Stimulated activated CD8-positive, alpha-beta memory T cell treated with anti-CD3 and anti-CD28 coated beads, Interleukin-15, amount 100 ng/mL, for 4 hours (primary cell): ENCODE measurements at regions not wholly inside any gene's neighbourhood (a gene's known extent, or its start where the extent isn't known, plus 50 kb on each side); places are given as distances from the start of the nearest gene placed in this dataset.

Source experiments
- DNase-seq, 2 donors: peaks; one replicate each; pipeline ENCODE4 v3.0.0-alpha.2; 2020; ENCODE audit warnings: low read depth in 2 of 2

DNA sequence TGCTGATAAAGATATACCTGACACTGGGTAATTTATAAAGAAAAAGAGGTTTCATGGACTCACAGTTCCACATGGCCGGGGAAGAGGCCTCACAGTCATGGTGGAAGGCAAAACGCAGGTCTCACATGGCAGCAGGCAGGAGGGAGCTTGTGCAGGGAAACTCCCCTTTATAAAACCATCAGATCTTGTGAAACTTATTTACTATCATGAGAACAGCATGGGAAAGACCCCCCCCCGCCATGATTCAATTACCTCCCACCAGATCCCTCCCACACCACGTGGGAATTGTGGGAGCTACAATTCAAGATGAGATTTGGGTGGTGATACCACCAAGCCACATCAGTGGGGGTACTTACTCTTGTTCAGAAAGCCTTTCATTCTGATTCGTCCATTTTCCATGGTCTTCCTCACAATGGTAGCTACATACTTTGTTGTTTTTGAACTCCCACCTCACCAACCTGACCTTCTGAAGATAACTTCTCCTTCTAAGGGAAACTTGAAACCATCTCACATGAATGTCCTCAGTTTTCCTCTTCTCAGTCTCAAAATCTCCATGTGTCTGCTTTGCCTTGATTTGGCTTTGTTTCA lies 275.6 kb upstream of the PROK2 start:
- DNase-seq = no peak

DNA sequence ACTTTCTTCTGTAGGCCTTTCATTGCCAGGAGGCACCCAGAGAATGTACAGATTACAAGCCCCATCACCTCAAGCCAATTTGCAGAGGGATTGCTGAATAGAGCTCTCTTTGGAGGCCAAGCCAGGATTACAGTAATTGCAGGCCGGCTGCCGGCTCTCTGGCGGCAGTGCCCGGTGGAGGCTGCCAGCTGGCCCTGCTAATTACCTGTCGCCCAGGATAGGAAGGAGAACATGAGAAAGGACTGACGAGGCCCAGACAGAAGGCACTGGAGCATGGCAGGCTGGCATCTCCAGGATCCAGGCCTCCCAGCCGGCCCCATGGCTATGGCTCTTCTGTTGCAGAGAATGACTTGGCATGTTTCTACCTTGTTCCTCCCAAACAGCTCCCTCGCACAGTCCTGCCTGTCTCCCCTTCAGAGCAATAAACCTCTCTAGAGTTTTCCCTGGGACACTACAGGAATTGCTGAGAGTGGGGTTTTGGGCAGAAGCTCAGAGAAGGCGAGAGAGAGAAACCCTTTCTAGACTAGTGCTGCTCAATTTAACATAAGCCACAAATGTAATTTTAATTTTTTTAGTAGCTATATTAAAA lies 273.6 kb upstream of the PROK2 start:
- no peak for DNase-seq

DNA sequence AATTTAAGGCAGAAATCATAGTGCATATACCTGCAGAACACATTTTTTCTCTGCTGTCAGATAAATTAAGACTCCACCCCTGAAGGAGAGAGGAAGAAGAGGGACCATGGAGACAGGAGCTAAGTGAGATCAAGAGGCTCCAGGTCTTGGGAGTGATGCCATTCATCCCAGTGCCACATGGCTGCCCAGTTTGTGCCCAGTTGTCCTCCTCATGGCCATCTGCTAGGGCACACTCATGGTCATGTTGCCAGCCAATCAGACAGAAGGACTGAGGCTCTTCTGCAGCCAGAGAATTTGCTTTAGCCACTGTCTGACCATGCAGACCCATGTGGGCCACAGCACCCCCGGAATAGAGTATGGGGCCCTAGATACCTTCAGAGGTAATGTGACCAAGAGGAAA lies 270.5 kb upstream of the PROK2 start:
- DNase-seq = no peak

DNA sequence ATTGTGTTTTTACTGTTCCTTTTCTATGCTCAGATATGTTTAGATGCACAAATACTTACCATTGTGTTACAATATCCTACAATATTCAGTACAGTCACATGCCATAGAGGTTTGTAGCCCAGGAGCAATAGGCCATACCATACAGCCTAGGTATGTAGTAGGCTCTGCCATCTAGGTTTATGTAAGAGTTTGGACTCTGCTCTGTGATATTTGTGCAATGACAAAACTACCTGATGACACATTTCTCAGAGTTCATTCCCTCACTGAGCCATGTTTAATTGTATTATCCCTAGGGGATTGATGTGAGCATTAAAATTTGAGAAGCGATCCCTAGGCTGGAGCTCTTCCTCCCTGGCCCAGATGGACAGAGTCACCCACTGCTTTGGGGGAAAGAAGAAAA lies 270.0 kb upstream of the PROK2 start:
- no peak for DNase-seq

DNA sequence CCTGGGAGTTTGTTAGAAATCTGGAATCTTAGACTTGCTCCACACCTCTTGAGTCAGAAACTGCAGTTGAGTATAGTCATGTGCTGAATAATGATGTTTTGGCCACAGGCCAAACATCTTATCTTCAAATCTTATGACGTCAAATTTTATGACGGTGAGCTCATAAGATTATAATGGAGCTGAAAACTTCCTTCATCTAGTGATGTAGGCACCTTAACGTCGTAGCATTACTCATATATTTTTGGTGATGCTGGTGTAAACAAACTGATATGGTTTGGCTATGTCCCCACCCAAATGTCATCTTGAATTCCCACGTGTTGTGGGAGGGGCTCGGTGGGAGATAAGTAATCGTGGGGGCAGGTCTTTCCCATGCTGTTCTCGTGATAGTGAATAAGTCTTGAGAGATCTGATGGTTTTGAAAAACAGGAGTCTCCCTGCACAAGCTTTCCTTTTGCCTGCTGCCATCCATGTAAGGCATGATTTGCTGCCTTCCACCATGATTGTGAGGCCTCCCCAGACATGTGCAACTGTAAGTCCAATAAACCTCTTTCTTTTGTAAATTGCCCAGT lies 268.0 kb upstream of the PROK2 start:
- DNase-seq = no peak

DNA sequence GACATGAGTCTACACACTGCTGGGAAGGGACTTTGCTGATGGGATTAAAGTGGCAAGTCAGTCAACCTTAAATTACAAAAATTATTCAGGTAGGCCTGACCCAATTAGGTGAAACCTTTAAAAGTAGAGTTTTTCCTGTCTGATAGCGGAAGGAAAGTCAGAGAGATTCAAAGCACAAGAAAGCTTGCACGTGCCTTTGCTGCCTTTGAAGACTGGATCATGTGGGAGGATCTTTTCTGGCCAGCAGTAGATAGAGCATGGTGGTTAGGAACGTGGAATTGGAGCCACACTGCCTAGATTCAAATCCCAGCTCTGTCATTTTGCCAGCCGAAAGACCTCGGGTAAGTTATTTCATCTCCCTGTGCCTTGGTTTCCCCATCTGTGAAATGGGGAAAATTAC lies 265.8 kb upstream of the PROK2 start:
- DNase-seq = no peak

DNA sequence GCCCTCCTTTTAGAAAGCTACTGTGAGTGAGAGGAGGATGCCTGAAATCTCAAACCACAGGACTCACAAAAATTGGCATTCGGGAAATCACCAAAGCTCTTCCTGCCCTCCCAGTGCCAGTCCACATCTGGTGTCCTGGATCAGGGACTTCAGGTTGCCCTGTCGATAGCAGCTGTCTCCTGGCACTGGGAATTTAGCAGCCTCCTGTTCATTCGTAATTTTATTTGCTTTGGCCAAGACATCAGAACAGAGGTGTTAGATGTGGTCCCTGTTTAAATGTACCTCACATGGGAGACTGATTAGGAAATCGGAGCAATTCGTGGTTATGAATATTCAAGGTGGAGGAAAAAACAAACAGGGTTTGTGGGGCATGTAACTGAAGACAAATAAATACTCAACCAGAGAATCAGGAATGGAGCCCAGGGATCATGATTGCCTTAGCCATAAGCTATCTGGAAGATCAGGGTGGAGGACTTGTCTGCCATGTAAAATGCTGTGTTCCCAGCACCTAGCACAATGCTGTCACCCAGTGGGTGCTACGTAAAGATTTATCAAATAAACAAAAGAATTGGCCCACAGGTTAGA lies 265.2 kb upstream of the PROK2 start:
- DNase-seq = no peak

DNA sequence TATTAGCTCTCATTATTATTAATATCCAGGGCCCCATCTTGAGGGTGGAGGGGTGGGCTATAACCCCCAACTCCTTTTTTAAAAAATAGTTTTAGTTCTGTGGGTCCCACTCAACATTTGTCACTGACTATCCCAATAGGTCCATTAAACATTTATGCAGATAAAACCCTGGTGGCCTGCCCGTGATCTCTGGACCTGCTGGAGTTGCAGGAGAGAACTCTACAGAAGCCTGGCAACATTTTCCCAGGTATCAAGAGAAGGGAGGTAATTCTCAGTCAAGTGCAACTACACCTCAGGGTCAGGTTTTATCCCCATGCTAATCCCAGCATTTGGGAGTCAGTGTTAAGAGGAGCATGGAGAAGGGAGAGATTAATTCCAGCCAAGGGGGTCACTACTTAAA lies 264.4 kb upstream of the PROK2 start:
- no peak for DNase-seq

DNA sequence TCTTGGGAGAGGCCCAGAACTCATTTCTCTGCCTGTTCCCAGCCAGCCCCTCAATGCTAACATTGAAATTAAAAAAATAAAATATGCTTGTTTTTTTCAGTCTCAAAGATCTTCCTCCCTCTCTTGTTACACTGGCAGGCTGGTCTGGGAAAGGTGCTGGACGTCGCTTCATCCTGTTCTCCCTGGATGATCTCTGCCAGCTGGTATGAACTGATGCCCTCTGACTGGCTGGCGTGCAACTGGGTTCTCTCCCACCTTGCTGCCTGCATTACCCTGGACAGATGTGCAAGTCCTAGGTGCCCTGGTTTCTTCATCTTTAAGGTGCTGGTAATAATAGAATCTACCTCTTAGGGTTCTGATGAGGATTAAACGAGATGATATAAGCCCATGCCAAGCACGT lies 263.9 kb upstream of the PROK2 start:
- no peak for DNase-seq

DNA sequence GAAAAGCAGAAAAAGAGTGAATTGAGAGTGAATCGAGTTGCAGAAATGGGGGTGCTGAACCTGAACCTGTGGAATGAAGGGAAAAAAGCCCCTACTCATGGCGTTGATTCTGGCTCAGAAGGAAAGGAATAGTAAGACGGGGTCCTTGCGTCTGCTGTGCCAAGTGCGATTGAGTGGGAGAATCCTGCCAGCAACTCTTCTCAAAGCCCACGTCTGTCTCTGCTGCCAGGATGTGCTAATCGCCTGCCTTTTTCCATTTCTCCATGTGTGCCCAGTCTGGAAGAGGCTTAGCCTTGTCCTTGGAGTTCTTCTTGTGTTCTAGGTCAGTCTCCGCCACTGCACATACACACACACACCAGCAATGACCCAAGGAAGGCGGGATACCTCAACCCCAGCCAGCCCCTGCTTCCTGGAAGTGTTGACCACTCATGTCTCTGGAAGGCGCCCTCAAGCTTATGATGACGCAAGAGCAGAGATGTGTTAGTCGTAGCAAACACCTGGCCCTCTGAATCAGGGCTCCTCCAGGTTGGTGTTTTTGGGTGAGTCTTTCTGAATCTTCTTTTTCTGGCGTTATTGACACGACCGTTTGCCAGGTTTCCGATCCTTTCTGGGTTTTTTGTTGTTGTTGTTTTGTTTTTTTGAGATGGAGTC lies 262.4 kb upstream of the PROK2 start:
- DNase-seq = no peak

DNA sequence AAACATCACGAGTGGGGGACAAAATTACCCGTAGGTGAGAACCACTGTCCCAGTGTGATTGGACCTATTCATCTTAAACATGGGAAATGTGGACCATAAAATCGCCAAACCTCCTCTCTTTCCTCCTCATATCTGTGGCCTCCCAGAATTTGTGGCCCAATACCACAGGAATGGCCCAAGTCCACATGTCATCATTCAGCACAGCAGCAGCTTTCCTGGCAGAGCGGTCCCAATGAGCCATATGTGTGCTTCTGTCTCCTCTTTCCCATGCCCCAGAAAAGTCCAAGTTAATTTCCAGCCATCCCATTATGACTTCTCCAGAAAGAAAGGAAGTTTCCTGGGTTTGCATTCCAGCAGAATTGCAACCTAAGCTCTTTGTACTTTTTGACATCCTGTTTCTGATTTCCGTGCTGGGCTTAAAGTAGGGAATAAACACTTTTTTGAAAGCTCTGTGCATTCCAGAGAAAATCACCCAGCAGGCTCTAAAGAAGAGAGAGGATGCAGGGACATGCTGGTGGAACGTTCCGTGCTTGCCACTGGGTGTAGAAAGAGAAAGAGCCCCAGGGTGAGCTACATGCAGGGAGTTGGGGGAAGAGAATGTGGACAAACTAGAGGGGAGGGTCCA lies 259.4 kb upstream of the PROK2 start:
- DNase-seq = no peak

DNA sequence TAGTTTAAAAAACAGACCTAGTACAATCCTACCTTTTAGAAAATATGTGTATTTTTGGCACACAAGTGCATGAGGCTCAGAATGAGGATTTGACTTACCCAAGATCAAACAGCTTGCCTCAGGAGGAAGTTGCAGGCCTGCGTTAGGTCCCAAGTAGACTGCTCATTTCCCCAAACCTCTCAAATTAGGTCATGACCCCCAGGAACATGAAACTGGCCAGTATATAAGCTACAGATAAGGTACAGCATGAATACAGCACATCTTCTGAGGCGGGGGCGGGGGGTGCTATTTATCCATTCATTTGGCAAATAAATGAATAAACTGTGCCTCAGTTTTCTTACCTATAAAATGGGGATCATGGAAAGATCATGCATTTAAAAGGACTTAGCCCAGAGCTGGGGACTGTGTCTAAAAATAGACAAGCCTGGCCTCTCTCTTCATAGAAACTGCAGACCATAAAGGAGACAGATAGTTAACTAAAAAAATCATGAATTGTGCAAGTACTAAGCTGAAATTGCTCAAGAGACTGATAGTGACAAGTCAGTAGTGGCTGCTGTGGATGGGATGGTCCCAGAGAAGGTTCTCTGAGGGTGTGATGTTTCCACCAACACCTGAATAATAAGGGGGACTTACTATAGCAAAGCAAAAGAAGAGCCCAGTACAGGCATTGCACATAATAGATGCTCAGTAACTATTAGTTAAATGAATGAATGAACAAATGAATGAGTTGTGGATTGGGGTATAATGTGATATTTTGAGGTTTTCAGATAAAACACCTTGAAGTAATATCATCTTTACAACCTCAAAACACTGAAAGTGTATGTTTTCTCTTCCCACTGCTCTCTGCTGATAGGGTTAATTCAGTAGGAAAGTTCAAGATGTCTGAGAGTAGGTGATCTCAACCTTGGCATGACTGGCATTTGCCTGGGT lies 258.5 kb upstream of the PROK2 start:
- no peak for DNase-seq

DNA sequence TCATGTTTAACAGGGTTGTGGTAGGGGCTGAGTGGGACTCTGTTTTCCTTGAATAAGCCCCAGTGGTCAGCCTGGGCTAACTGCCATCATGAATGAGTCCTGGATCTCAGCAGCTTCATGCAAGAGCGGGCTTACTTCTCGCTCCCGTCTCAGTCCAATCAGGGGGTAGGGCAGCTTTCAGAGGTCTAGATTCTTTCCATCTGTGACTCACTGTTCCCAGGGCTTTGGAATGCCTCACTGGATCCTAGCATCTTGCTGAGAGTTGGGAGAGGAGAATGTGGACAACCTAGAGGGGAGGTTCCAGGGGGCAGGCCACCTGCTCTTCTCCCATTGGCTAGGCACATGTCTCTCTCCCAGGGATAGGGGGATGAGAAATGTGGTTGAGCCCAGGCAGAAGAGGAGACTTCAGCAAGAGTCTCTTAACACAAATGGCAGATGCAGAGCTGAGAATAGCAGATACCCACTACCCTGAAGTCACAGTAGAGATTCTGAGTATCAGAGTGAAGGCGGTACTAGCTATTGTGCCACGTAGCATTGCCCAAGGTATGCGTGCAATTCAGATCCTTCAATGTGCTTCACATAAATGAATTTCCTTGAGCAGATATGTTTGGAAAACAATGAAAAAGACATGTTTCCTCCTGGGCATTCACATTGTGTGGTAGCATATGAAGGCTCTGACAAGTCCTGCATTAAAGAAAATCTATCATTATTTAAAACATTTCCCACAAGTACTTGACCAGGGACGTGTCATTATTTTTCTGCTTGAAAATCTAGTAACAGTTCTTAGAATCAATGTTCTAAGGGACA lies 257.7 kb upstream of the PROK2 start:
- no peak for DNase-seq

DNA sequence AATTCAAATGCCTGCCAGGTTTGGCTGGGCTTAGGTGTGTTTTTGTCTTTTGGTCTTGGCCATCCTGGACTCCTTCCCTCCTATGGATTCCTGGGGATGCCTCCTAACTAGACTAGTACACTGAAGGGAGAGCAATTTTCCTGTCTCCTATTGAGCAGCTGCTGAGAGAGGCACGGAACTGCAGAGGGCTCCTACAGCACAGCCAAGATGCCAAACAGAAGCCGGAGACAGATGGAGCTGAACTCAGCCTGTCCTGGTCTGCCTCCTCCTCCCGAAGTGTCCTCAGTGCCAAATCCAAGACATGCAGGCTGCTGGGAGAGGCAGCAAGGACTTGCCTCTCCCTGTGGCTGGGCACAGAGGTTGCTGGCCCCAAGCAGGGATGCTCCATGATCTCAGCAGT lies 256.6 kb upstream of the PROK2 start:
- DNase-seq = no peak

DNA sequence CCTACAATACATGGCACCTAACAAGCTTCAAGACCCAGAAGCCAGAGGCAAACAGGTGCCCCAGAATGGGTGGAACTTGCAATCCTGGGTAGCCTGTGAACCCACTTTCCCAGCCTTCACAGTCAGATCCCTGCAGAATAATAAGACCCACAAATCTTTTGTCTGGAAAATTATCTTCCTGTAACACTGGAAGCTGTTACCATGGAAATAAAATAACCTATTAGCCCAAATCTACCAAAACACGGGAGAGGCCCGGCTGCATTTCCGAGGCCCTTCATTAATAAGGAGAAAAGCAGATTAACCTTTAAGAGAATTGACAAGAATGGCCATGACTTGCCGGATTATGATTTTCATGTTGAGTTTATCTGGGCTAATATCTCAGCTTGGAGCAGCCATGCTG lies 256.1 kb upstream of the PROK2 start:
- no peak for DNase-seq

DNA sequence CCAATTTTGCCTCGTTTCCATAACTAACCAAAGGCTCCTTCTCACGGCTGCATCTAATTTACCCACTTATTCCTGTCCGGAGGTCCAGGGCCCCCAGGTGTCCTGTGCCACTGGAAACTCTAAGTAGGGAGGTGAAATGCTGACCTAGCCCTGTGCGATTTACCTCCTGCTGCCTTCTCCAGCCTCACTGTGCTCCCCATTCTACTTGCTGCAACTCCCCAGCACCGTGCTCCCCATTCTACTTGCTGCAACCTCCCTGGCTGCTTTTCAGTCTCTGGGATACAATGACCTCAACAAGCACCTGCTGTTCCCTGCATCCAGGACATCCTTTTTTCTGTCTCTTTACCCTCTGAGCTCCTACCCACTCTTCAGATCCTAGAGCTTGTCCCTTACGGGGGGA lies 254.7 kb upstream of the PROK2 start:
- no peak for DNase-seq

DNA sequence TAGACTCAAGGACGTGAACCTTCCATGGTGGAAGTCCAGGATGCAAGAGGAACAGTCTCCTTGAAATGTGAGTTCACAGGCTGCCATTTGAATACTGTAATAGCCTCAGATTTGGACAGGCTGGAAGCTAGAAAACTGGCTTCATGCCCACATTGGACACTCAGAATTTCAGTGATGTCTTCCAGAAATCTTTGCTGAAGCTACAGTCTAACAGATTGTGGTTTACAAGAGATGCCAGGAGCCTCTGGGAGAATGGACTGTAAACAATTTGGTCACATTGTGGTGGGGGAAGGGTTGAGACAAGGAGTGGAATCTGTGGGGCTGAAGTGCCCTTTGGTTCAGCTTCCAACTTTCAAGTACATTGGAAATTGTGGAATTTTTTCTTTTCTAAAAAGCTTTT lies 252.0 kb upstream of the PROK2 start:
- DNase-seq = no peak

DNA sequence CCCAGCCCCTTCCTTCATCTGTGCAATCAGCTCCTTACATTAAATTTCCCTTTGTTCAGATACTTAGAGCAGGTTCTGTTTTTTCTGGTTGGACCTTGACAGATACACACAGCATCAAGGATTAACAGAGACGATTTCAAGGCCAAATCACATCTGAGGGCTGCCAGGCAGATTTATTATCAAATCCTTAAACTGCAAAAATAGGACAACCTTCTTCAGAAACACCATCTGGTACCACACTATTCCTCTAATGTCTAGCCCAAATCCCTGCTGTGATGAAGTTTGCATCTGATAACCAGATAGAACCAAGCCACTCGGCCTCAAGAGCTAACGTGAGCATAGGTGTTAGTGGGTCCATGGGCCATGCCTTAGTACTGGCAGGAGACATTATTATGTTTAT lies 250.7 kb upstream of the PROK2 start:
- DNase-seq = no peak

DNA sequence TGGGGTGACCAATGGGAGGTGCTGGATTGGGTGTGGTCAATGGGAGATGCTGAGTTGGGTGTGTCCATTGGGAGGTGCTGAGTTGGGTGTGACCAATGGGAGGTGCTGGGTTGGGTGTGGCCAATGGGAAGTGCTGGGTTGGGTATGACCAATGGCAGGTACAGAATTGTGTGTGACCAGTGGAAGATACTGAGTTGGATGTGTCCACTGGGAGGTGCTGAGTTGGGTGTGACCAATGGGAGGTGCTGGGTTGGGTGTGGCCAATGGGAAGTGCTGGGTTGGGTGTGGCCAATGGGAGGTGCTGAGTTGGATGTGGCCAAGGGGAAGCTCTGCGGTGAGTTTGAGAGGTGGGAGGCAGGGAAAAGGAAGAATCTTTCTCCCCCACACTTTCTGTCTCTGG lies 250.0 kb upstream of the PROK2 start:
- no peak for DNase-seq

DNA sequence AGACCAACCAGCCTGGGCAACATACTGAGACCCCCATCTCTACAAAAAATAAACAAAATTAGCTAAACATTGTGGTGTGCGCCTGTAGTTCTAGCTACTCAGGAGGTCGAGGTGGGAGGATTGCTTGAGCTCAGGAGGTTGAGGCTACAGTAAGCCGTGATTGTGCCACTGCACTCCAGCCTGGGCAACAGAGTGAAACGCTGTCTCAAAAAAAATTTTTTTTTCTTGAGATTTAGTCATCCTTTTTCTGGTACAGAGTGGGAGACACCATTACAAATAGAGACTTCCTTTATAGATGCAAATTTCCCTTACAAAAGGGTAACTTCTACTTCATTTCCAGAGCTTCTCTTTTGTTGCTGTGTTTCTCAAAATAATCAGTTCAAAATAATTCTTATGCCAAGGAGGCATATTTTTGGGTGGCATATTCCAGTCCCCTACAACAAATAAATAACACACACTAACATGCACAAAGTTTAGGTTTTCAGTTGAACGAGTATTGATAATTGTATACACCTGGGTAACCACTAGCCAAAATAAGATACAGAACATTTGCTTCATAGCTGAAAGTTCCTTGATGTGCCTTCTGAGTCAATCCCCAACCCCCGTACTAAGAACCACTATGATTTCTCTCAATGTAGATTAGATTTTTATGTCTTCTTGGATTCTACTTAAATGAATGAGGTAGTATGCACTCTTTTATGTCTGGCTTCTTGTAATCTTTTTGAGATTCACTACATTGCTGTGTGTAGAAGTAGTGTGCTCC lies 248.9 kb upstream of the PROK2 start:
- no peak for DNase-seq
